Astrocyte of the spinal cord (primary cell): ENCODE measurements at regions not wholly inside any gene's neighbourhood (a gene's known extent, or its start where the extent isn't known, plus 50 kb on each side); places are given as distances from the start of the nearest gene placed in this dataset.

Source experiments
- DNase-seq: peaks from one replicate; pipeline ENCODE4 v3.0.0; 2011; ENCODE audit warnings: low read depth, low spot score
- H3K4me3 ChIP-seq: 2 replicates; pipeline ENCODE4 v1.5.1; 2011; ENCODE audit warnings: low read depth, mild to moderate bottlenecking, low read length, moderate library complexity
- in situ Hi-C: cut with HindIII; loops from 2 replicates; pipeline ENCODE4 v1.10.0; 2017; ENCODE audit warnings: low sequenced_read_pairs
- TF ChIP-seq, protein P1 (sequence below): IDR thresholded peaks from 2 replicates; pipeline ENCODE4 v1.5.1; 2012; ENCODE audit warnings: low read depth, mild to moderate bottlenecking, low read length, inconsistent platforms

DNA sequence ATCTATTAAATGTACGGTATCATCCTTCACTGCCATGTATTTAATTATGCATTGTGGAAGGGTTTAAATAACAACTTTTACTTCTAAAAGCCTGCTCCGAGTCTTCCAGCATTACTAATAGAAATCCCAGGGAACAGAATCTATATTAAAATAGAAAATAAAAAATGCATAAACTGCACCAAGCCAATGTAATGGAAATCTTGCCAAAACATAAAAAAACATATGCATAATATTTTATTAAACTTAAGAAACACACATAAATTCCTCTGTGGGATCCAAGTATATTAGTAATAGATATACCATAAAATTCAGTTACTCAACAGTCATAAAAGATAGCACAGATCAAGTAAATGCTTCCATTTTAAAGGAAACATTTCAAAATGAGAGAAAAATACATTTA, 175.6 kb downstream of the TDRD15 start:
- in situ Hi-C loops = no loop called here
- TF ChIP-seq, protein P1, sequence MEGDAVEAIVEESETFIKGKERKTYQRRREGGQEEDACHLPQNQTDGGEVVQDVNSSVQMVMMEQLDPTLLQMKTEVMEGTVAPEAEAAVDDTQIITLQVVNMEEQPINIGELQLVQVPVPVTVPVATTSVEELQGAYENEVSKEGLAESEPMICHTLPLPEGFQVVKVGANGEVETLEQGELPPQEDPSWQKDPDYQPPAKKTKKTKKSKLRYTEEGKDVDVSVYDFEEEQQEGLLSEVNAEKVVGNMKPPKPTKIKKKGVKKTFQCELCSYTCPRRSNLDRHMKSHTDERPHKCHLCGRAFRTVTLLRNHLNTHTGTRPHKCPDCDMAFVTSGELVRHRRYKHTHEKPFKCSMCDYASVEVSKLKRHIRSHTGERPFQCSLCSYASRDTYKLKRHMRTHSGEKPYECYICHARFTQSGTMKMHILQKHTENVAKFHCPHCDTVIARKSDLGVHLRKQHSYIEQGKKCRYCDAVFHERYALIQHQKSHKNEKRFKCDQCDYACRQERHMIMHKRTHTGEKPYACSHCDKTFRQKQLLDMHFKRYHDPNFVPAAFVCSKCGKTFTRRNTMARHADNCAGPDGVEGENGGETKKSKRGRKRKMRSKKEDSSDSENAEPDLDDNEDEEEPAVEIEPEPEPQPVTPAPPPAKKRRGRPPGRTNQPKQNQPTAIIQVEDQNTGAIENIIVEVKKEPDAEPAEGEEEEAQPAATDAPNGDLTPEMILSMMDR = no peak
- no peak for DNase-seq
- no peak overlapping the region for H3K4me3 ChIP-seq

DNA sequence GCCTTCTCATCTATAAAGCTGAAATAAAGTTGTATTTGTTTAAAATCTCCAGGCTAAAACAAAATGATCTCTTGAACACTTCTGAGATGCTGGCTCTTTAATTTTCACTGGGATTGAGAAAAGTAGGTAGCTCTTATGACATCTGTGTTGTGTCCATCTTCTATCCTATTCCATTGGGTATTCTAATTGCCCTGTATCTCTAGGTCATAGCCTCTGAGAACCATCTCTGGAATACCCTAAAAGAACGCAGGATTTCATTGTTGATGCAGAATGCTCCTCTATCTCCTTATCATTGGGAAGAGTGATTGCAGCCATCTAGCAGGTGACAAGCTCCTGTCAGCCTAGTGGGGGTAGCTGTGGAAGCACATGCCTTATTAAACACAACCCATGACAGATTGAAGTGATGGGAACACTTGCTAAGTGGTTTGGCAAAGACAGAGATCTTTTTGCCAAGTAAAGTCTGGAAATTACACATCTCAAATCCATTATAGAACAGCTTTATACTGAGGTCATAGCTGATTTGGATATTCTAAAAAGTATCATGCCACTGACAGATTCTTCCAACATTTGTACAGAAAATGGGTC, 178.2 kb downstream of the TDRD15 start:
- DNase-seq = no peak
- no peak overlapping the region for H3K4me3 ChIP-seq
- TF ChIP-seq, protein P1 = no peak
- in situ Hi-C loops = no loop called here

DNA sequence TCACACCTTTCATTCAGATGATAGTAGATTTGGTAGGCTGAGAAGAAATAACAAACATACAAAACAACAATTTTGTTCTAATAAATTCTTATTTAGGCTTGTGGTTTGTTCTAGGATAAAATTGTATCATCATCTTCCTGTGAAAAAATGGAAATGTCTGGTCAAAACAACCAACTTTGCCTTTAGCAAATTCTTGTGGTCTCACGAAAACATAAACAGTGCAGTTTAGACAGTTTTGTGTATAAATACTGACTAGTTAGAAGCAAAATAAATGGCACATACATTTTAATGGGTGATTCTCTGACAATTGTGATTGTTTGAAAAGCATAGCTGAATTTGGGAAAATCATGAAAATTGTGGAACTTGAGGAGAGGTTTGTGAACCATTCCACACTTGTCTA, 180.1 kb downstream of the TDRD15 start:
- TF ChIP-seq, protein P1 = no peak
- DNase-seq = no peak
- in situ Hi-C loops = no loop called here
- no peak overlapping the region for H3K4me3 ChIP-seq

DNA sequence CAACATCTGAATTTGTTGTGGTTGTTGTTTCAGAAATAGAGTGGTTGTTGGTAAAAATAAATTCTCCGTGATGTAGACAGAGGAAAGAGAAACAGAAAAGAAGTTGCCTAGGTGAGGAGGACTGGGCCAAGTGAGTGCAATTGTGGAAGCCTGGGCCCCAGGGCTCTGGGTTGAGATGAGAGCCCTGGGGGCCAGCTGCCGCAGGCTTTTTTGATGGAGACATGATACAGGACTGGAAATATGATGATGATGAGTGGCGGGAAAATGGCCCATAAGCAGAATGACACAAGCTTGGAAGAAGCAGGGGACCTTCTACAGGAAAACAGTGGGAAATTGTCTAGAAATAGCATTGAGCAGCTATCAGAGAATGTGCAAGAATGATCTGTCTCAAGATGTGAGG, 181.8 kb downstream of the TDRD15 start:
- TF ChIP-seq, protein P1 = no peak
- no peak overlapping the region for H3K4me3 ChIP-seq
- in situ Hi-C loops = no loop called here
- DNase-seq = no peak

DNA sequence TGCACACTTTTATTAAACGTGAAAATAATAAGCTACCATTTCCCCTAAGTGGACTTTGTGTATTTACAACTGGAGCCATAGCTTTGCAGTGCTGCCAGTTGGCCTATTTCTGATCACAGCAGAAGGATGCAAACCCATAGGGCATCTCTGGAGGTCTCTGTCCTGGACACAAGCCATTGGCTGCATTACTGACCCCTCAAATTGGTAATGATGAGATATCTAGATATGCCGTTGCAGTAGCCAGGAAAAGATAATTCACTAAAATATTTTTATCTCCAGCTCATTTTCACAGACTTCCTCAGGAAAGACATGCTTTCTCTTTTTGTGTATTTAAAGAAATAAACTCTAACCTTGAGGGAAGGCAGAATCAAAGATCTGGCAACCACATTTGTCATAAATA, 182.5 kb downstream of the TDRD15 start:
- no peak for DNase-seq
- TF ChIP-seq, protein P1 = no peak
- in situ Hi-C loops = no loop called here
- no peak overlapping the region for H3K4me3 ChIP-seq

DNA sequence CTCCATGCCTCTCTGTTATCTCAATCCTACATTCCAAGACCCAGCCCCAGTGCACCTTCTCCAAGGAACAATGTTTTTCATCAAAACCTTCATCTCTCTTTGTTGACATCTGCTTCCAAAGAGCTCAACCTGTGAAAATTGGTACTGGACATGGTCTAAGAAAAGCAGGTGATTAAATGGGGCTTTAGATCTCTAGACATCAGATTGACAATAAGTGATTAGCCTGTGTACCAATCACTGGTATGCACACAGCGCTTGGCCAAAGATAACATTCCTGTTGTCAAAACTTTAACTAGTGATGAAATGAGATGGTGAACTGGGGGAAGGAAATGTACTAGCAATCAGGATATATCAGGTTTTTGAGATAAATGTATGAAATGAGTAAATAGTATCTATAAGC, 183.3 kb downstream of the TDRD15 start:
- H3K4me3 ChIP-seq = no peak overlapping the region
- no peak for DNase-seq
- TF ChIP-seq, protein P1 = no peak
- in situ Hi-C loops = no loop called here

DNA sequence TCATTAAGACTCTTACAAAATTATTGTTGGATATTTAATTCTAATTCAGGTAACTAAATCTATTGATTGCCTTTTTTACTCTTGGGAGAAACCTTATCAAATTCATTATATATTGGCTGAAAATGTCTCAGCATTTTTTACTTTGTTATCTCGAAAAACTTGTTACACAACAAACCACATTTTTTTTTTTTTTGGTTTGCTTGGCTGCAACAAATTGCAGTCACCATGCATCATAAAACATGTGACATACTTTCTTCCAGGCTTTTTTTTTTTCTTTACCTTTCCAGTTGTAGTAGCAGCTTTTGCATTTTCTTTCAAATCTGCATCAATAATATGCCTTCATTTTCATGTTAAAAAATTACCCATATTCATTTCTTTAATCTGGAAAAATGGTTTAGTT, 186.7 kb downstream of the TDRD15 start:
- in situ Hi-C loops = no loop called here
- DNase-seq = no peak
- TF ChIP-seq, protein P1 = no peak
- H3K4me3 ChIP-seq = no peak overlapping the region
